Mucosa of descending colon (tissue), 3 donors: ENCODE measurements at regions not wholly inside any gene's neighbourhood (a gene's known extent, or its start where the extent isn't known, plus 50 kb on each side); places are given as distances from the start of the nearest gene placed in this dataset.

Experiments
- ATAC-seq: fragments of 200-7000 bp; cut with Tn5 transposase; one replicate; pipeline ENCODE4 v1.9.1; 2020; ENCODE audit warnings: mild to moderate bottlenecking, moderate library complexity
- DNase-seq, 3 donors: peaks; one replicate each; pipeline ENCODE4 v3.0.0-alpha.2; 2020
- H3K36me3 ChIP-seq: fragments of 200-600 bp; one replicate; pipeline ENCODE4 v1.8.0; 2021; ENCODE audit warnings: low read depth, mild to moderate bottlenecking
- H3K4me1 ChIP-seq: fragments of 200-600 bp; one replicate; pipeline ENCODE4 v1.8.0; 2021; ENCODE audit warnings: low read depth, mild to moderate bottlenecking
- H3K4me3 ChIP-seq: fragments of 200-600 bp; one replicate; pipeline ENCODE4 v1.8.0; 2021; ENCODE audit warnings: mild to moderate bottlenecking
- H3K9me3 ChIP-seq: fragments of 200-600 bp; one replicate; pipeline ENCODE4 v1.8.0; 2021; ENCODE audit warnings: mild to moderate bottlenecking
- intact Hi-C, 2 donors: fragments of 100-400 bp; cut with DNase I in 1 of 2; cut with micrococcal nuclease in 1 of 2; formaldehyde crosslinking; loops; one replicate each; pipeline versions ENCODE4 v1.11.0 to v1.11.1; 2022; cut with DNase I, micrococcal nuclease
- TF ChIP-seq, protein P1 (sequence below): fragments of 200-600 bp; IDR thresholded peaks from one replicate; pipeline ENCODE4 v1.8.0; 2022; ENCODE audit warnings: antibody characterized with exemption, mild to moderate bottlenecking
- donor health status: DM: no; HTN: no; CAD: no; lungs with moderate emphysema.
- donor health status: DM: no; HTN: no; CAD: no.
- donor health status: DM: no; HTN: yes; CAD: no.

DNA sequence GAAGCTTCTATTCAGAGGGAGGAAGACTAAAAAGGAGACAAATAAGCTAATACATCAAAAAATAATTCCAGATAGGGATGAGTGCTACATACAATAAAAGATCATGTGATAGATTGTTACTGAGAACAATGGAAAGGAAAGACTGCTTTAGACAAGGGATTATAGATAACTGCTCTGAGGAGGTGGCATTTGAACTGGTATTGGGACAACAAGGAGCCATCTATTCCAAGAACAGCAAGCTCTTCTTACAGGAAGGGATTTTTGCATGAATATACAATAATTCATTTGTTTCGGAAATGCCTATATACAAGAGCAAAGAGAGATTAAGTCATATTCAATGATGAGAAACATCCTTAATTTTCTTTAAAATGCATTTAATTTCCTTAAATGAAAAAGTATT is 540.5 kb upstream of the KLF12 start:
- H3K4me3 ChIP-seq, result no peak overlapping the region
- DNase-seq, result no peak
- no peaks in the 10 kb centered on the region for H3K36me3 ChIP-seq
- intact Hi-C loops, result no loop called here
- no peaks in the 10 kb centered on the region for H3K9me3 ChIP-seq
- H3K4me1 ChIP-seq, result no peaks in the 10 kb centered on the region
- TF ChIP-seq, protein P1, sequence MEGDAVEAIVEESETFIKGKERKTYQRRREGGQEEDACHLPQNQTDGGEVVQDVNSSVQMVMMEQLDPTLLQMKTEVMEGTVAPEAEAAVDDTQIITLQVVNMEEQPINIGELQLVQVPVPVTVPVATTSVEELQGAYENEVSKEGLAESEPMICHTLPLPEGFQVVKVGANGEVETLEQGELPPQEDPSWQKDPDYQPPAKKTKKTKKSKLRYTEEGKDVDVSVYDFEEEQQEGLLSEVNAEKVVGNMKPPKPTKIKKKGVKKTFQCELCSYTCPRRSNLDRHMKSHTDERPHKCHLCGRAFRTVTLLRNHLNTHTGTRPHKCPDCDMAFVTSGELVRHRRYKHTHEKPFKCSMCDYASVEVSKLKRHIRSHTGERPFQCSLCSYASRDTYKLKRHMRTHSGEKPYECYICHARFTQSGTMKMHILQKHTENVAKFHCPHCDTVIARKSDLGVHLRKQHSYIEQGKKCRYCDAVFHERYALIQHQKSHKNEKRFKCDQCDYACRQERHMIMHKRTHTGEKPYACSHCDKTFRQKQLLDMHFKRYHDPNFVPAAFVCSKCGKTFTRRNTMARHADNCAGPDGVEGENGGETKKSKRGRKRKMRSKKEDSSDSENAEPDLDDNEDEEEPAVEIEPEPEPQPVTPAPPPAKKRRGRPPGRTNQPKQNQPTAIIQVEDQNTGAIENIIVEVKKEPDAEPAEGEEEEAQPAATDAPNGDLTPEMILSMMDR, result no peak
- ATAC-seq, result no peak

DNA sequence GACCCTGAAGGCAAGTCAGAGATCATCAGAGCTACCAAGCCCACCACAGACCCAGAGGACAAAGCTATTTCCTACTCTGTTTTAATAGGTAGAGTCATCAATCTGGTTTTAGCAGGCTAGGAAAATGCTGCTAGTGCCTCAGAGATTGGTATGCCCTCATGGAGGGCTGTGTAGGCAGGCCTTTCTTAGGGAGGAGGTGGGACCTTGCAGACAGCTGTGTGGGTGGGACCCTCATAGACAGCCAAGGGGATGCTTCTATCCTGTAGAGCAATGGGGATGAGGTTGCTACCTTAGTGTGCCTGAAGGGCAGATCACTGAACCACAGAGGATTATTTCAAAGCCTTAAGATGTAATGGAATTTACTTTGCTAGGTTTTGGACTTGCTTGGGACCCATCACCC is 534.9 kb upstream of the KLF12 start:
- Histone ChIP-seq H3K4me3 (no peak overlapping the region), H3K36me3 (no peaks in the 10 kb centered on the region), H3K9me3 (no peaks in the 10 kb centered on the region), H3K4me1 (no peaks in the 10 kb centered on the region)
- ATAC-seq (no peak), DNase-seq (no peak)
- intact Hi-C loops, result no loop called here
- TF ChIP-seq, protein P1, result no peak

DNA sequence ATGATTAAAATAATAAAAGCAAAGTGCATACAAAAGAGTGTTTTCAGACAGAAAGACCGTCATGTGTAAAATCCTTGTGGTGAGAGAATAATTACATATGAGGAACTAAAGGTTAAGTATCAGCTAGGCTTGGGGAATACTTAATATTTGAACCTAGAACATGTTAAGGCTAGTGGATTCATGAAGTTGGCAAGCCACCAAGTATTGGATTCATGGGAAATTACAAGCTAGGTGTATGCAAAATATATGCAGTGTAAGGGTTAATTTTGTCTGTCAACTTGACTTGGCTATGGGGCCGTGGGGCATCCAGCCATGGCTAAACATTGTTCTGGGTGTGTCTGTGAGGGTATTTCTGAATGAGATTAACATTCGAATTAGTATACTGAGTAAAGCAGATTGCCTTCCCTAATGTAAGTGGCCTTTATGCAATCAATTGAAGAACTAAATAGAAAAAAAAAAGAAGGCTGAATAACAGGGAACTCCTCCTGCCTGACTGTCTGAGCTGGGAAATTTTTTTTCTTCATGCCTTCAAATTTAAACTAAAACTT is 533.5 kb upstream of the KLF12 start:
- no peak for DNase-seq
- no peaks in the 10 kb centered on the region for H3K36me3 ChIP-seq

DNA sequence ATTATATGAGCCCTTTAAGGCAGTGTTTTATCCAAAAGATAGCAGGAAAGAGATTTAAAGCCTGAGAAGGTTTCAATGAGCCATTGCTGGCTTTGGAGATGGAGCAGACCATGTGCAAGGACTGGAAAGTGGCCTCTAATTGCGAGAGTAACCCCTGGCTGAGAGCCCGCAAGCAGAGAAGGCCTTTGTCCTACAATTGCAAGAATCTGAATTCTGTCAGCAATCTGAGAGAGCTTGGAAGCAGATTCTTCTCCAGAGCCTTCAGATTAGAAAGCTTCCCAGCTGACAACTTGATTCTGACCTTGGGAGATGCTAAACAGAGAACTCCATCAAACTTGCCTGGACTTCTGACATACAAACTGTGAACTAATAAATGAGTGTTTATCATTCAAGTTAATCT is 528.7 kb upstream of the KLF12 start:
- Histone ChIP-seq H3K9me3 (no peaks in the 10 kb centered on the region), H3K4me3 (no peak overlapping the region), H3K4me1 (no peaks in the 10 kb centered on the region), H3K36me3 (no peaks in the 10 kb centered on the region)
- DNase-seq, result peak in 1 of 3 donors; percentile 3
- ATAC-seq, result no peak
- intact Hi-C loops, result no loop called here
- TF ChIP-seq, protein P1, result no peak

More for the DNA sequence above, 533.5 kb upstream of the KLF12 start:
- no peaks in the 10 kb centered on the region for H3K4me1 ChIP-seq
- no peak for ATAC-seq
- no peaks in the 10 kb centered on the region for H3K9me3 ChIP-seq
- TF ChIP-seq, protein P1, result no peak
- intact Hi-C loops, result no loop called here
- no peak overlapping the region for H3K4me3 ChIP-seq

DNA sequence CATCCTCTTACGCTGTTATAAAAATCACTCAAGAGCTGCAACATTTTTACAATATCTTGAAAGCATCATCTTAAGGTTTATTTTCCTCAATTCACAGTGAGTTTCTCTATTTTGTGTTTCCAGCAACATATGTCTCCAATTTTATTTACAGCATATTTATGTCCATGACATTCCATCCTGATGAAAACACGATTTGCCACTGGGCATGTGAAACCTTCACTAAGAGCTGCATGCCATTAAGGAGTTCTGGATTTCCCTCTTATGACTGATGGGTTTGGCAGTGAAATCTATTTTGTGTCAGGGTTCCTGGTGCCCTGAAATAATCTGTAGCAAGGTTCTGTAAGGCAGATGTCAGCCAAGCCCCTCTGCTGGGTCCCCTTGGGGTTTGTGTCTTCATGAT is 527.6 kb upstream of the KLF12 start:
- DNase-seq, result no peak
- TF ChIP-seq, protein P1, result no peak
- no peaks in the 10 kb centered on the region for H3K4me1 ChIP-seq
- intact Hi-C loops, result no loop called here
- no peak overlapping the region for H3K4me3 ChIP-seq
- no peaks in the 10 kb centered on the region for H3K9me3 ChIP-seq
- H3K36me3 ChIP-seq, result no peaks in the 10 kb centered on the region
- no peak for ATAC-seq

DNA sequence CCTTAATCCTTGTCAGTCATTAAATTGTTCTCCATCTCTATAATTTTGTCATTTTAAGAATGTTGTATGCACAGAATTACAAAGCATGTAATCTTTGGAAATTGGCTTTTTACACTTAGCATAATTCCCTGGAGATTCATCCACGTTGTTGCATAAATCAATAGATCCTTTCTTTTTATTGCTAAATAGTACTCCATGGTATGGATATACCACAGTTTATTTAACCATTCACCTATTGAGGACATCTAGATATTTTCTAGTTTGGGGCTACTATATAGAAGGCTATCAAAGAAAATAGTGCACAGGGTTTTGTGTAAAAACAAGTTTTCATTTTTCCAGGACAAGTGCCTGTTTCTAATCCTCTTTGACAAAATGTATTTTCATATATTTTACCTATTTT is 523.6 kb upstream of the KLF12 start:
- no peaks in the 10 kb centered on the region for H3K4me1 ChIP-seq
- no peak for DNase-seq

More for the DNA sequence above, 523.6 kb upstream of the KLF12 start:
- no peaks in the 10 kb centered on the region for H3K9me3 ChIP-seq
- H3K36me3 ChIP-seq, result no peaks in the 10 kb centered on the region
- ATAC-seq, result no peak
- intact Hi-C loops, result no loop called here
- TF ChIP-seq, protein P1, result no peak
- H3K4me3 ChIP-seq, result no peak overlapping the region
